GM12878 (cell line): ENCODE measurements at regions not wholly inside any gene's neighbourhood (a gene's known extent, or its start where the extent isn't known, plus 50 kb on each side); places are given as distances from the start of the nearest gene placed in this dataset.

ENCODE experiments used
- ATAC-seq: fragments of 200-7000 bp; cut with Tn5 transposase; 3 replicates; pipeline ENCODE4 v1.9.1; 2020; ENCODE audit warnings: mild to moderate bottlenecking, moderate library complexity
- BruUV-seq: library from RNA; stranded (reverse); fragments of 400-500 nt; replicated peaks from 2 replicates; lab custom pipeline; 2021; lab: Mats Ljungman, UMichigan
- CTCF ChIA-PET: fragments of 300-600 bp; sonication (Branson Sonifier 250); formaldehyde crosslinking; extraction: SDS; loops from one replicate; lab custom pipeline; 2021; ENCODE audit warnings: inconsistent platforms; lab: Yijun Ruan, JAX
- POLR2A ChIA-PET: fragments of 350-600 bp; formaldehyde crosslinking; extraction: SDS; loops from one replicate; lab custom pipeline; 2021; ENCODE audit warnings: inconsistent platforms; lab: Charles Lee
- RAD21 ChIA-PET: fragments of 300-600 bp; sonication (Branson Sonifier 250); formaldehyde crosslinking; loops from one replicate; lab custom pipeline; 2023; ENCODE audit warnings: antibody characterized with exemption; ENCODE audit not compliant: unreplicated experiment; lab: Charles Lee
- SMC1A ChIA-PET: fragments of 300-600 bp; sonication (Branson Sonifier 250); formaldehyde crosslinking; loops from one replicate; lab custom pipeline; 2023; ENCODE audit not compliant: unreplicated experiment, uncharacterized antibody; lab: Charles Lee
- DNase-seq: peaks from one replicate; pipeline ENCODE4 v3.0.0-alpha.2; 2011; ENCODE audit warnings: low read depth, low spot score
- FAIRE-seq: peaks from 3 replicates; lab custom pipeline; 2011; peaks lifted over from hg19 to GRCh38; lab: Jason Lieb, UNC
- H2AFZ ChIP-seq: 2 replicates; pipeline ENCODE4 v1.6.0; 2011; ENCODE audit warnings: low read depth, low read length, control low read depth; ENCODE audit not compliant: control insufficient read depth
- H3K27ac ChIP-seq: 2 replicates; pipeline ENCODE4 v1.5.1; 2011; ENCODE audit warnings: control low read depth; ENCODE audit not compliant: control insufficient read depth, insufficient read depth
- H3K27me3 ChIP-seq, 2 experiments: replicated peaks in 1 of 2; 2 replicates each; pipeline versions ENCODE4 v1.6.0 to v1.6.1; 2011; ENCODE audit warnings: low read length in 1 of 2; ENCODE audit not compliant: control insufficient read depth in 2 of 2, insufficient read depth in 2 of 2
- H3K36me3 ChIP-seq, 2 experiments: 2 replicates each; pipeline ENCODE4 v1.5.1; 2011; ENCODE audit warnings: low read length in 1 of 2; ENCODE audit not compliant: control insufficient read depth in 2 of 2, insufficient read depth in 2 of 2
- H3K4me1 ChIP-seq: 2 replicates; pipeline ENCODE4 v1.6.1; 2011; ENCODE audit warnings: mild to moderate bottlenecking, low read length, moderate library complexity, mixed read lengths; ENCODE audit not compliant: control insufficient read depth, insufficient read depth
- H3K4me2 ChIP-seq: 2 replicates; pipeline ENCODE4 v1.6.0; 2011; ENCODE audit warnings: control low read depth; ENCODE audit not compliant: control insufficient read depth, insufficient read depth
- H3K4me3 ChIP-seq: fragments of 200-600 bp; sonication (generic); 2 replicates; pipeline ENCODE4 v1.5.1; 2016
- H3K79me2 ChIP-seq: 2 replicates; pipeline ENCODE4 v1.6.0; 2011; ENCODE audit warnings: low read length; ENCODE audit not compliant: control insufficient read depth, insufficient read depth
- H3K9ac ChIP-seq: 2 replicates; pipeline ENCODE4 v1.8.0; 2011; ENCODE audit warnings: low read length, control low read depth, mixed read lengths; ENCODE audit not compliant: control insufficient read depth, insufficient read depth
- H3K9me3 ChIP-seq: replicated peaks from 3 replicates; pipeline ENCODE4 v1.5.1; 2011; ENCODE audit warnings: mild to moderate bottlenecking, low read length; ENCODE audit not compliant: control insufficient read depth, insufficient read depth
- H4K20me1 ChIP-seq: 2 replicates; pipeline ENCODE4 v1.6.0; 2011; ENCODE audit not compliant: control insufficient read depth, insufficient read depth
- ASH2L ChIP-seq: fragments of 300-600, 200-600 bp; sonication (generic); IDR thresholded peaks from 2 replicates; pipeline ENCODE4 v1.6.1; 2017; ENCODE audit warnings: low read depth, mild to moderate bottlenecking, borderline replicate concordance
- GATAD2B ChIP-seq: fragments of 450-650 bp; conservative IDR thresholded peaks from 2 replicates; pipeline ENCODE4 v1.6.1; 2017; ENCODE audit warnings: low read depth, mild to moderate bottlenecking, moderate library complexity
- RUNX3 ChIP-seq: IDR thresholded peaks from 2 replicates; pipeline ENCODE4 v1.6.1; 2012; ENCODE audit warnings: low read length, inconsistent platforms
- SIX5 ChIP-seq: IDR thresholded peaks from 2 replicates; pipeline ENCODE4 v1.6.1; 2011; ENCODE audit warnings: mild to moderate bottlenecking, low read depth, low read length, moderate library complexity; ENCODE audit not compliant: severe bottlenecking
- STAT1 ChIP-seq: fragments of 450-650 bp; conservative IDR thresholded peaks from 2 replicates; pipeline ENCODE4 v1.6.1; 2014; ENCODE audit warnings: antibody characterized with exemption, mild to moderate bottlenecking
- TCF12 ChIP-seq: IDR thresholded peaks from 2 replicates; pipeline ENCODE4 v1.6.1; 2011; ENCODE audit warnings: low read depth, mild to moderate bottlenecking, low read length
- ZBTB4 ChIP-seq: fragments of 450-650 bp; formaldehyde crosslinking; IDR thresholded peaks from 2 replicates; pipeline ENCODE4 v1.4.0; 2022; ENCODE audit warnings: mild to moderate bottlenecking, moderate library complexity
- WGBS: methylation state at CpG from one replicate; pipeline ENCODE4 v1.1.6; 2016; ENCODE audit warnings: low lambda C conversion rate; ENCODE audit not compliant: insufficient replicate concordance, insufficient coverage; ENCODE audit errors: missing lambda C conversion rate; 5-methylcytosine and 5-hydroxymethylcytosine counted together
- in situ Hi-C: fragments of 300-500 bp; cut with MboI; formaldehyde crosslinking; loops from 9 replicates; pipeline ENCODE4 v1.14.3; 2018; ENCODE audit warnings: mixed read lengths
- intact Hi-C: fragments of 100-400 bp; cut with micrococcal nuclease; formaldehyde crosslinking; loops from one replicate; pipeline ENCODE4 v1.14.2; 2022; ENCODE audit not compliant: unreplicated experiment

- TF ChIP-seq ZBTB4 (CRISPR knock-in tag): no peak
- peak; percentile 70; the same call in 1 of the 2 replicates for TF ChIP-seq GATAD2B
- no peak for TF ChIP-seq SIX5
These were observed 265.3 kb downstream of the SEC14L1 start (continued) for GRCh38 chr17:77405867-77406732.

- Histone ChIP-seq H3K4me1 (peaks cover 28% of the 10 kb centered on the region), H3K79me2 (peaks cover 23% of the 10 kb centered on the region), H3K4me2 (no peak overlapping the region), H3K9me3 (no peaks in the 10 kb centered on the region), H2AFZ (no peak overlapping the region), H3K27me3 (no peaks in the 10 kb centered on the region), H4K20me1 (no peaks in the 10 kb centered on the region), H3K4me3 (no peak overlapping the region), H3K36me3 (peaks cover 0 to 14% of the 10 kb centered on the region in 2 experiments; a peak in 2 of 4 replicates), H3K27ac (no peak overlapping the region), H3K9ac (no peak overlapping the region)
- ATAC-seq: no peak
- DNase-seq: no peak
- no TSS peak for BruUV-seq
- CTCF ChIA-PET: interaction anchor here (4.4 kb wide), 1 partner anchor 22 kb away, joined by 30 read pairs; no protein-coding TSS in a partner anchor
- RAD21 ChIA-PET: interaction anchor here (1.2 kb wide), 1 partner anchor 81 kb away, joined by 3 read pairs; no protein-coding TSS in a partner anchor
- intact Hi-C loops: no loop called here
- in situ Hi-C loops: no loop called here
- POLR2A ChIA-PET: interaction anchor here (0.6 kb wide), 1 partner anchor 17 kb away, joined by 6 read pairs; no protein-coding TSS in a partner anchor
- SMC1A ChIA-PET: interaction anchor here (4.3 to 5.1 kb wide), 2 partner anchors 22 to 33 kb away, joined by 19 to 41 read pairs; no protein-coding TSS in a partner anchor
- TF ChIP-seq STAT1 (no peak), RUNX3 (0 out of 2 replicates have a peak, but pooled peaks have one; percentile 21), TCF12 (no peak), ASH2L (no peak)
- FAIRE-seq: no peak
- WGBS: 91% methylated on average over 10 of the region's 11 CpGs
These were observed 266.8 kb downstream of the SEC14L1 start for GRCh38 chr17:77407321-77408277.
